Breast epithelium (tissue), 4 donors: ENCODE measurements at regions not wholly inside any gene's neighbourhood (a gene's known extent, or its start where the extent isn't known, plus 50 kb on each side); places are given as distances from the start of the nearest gene placed in this dataset.

Source experiments
- DNase-seq, 2 donors: peaks; one replicate each; pipeline ENCODE4 v3.0.0-alpha.2; 2019; ENCODE audit warnings: low spot score in 2 of 2
- H3K27ac ChIP-seq, 2 donors: fragments of 200-600 bp; sonication (generic) in 1 of 2; one replicate each; pipeline ENCODE4 v1.5.1; 2016 to 2019; ENCODE audit warnings: mild to moderate bottlenecking in 1 of 2
- H3K27me3 ChIP-seq, 2 donors: fragments of 200-600 bp; sonication (generic) in 1 of 2; one replicate each; pipeline versions ENCODE4 v1.5.1 to v1.6.0; 2017 to 2019; ENCODE audit warnings: control low read depth in 1 of 2, mild to moderate bottlenecking in 1 of 2
- H3K36me3 ChIP-seq: fragments of 200-600 bp; one replicate; pipeline ENCODE4 v1.5.1; 2019
- H3K4me1 ChIP-seq, 2 donors: fragments of 200-600 bp; sonication (generic); one replicate each; pipeline ENCODE4 v1.5.1; 2016 to 2019; ENCODE audit warnings: control low read depth in 1 of 2
- H3K4me3 ChIP-seq, 3 donors: fragments of 200-600 bp; sonication (generic); 1 replicate in 2 of 3; 2 replicates in 1 of 3; pipeline ENCODE4 v1.5.1; 2016 to 2019; ENCODE audit warnings: mild to moderate bottlenecking in 3 of 3, moderate library complexity in 2 of 3
- H3K9me3 ChIP-seq, 2 donors: fragments of 200-600 bp; sonication (generic) in 1 of 2; one replicate each; pipeline ENCODE4 v1.5.1; 2016 to 2019; ENCODE audit warnings: control low read depth in 1 of 2
- CTCF ChIP-seq, 3 donors: fragments of 450-650 bp; IDR thresholded peaks; one replicate each; pipeline ENCODE4 v1.5.1; 2016 to 2017; ENCODE audit warnings: antibody characterized with exemption in 3 of 3, mild to moderate bottlenecking in 3 of 3, moderate library complexity in 3 of 3
- POLR2A ChIP-seq: fragments of 450-650 bp; IDR thresholded peaks from one replicate; pipeline ENCODE4 v1.6.1; 2016; ENCODE audit warnings: antibody characterized with exemption, mild to moderate bottlenecking, moderate library complexity
- POLR2AphosphoS5 ChIP-seq, 3 donors: sonication (generic); formaldehyde crosslinking; IDR thresholded peaks; one replicate each; pipeline ENCODE4 v1.6.1; 2017; ENCODE audit warnings: antibody characterized with exemption in 3 of 3
- intact Hi-C: fragments of 100-400 bp; cut with DNase I; formaldehyde crosslinking; loops from one replicate; pipeline ENCODE4 v1.15.1; 2023; ENCODE audit warnings: low total_unique reads

- no peak for TF ChIP-seq CTCF (IDR thresholded peaks at IDR 0.05)
- no peak for TF ChIP-seq POLR2A
- no peak for TF ChIP-seq POLR2AphosphoS5 (IDR thresholded peaks at IDR 0.05)
- intact Hi-C loops: no loop called here
- Histone ChIP-seq H3K9me3 (peaks cover 9 to 11% of the 10 kb centered on the region in 2 donors), H3K27me3 (no peaks in the 10 kb centered on the region), H3K27ac (no peak overlapping the region), H3K4me3 (no peak overlapping the region), H3K36me3 (no peaks in the 10 kb centered on the region), H3K4me1 (no peaks in the 10 kb centered on the region)
- no peak for DNase-seq
Measured at GRCh38 chr1:198809247-198809646, 170.4 kb downstream of the PTPRC start.

- TF ChIP-seq CTCF (IDR thresholded peaks at IDR 0.05): no peak
- no peak for TF ChIP-seq POLR2A
- no peak for TF ChIP-seq POLR2AphosphoS5 (IDR thresholded peaks at IDR 0.05)
- Histone ChIP-seq H3K4me3 (no peak overlapping the region), H3K36me3 (no peaks in the 10 kb centered on the region), H3K27me3 (no peaks in the 10 kb centered on the region), H3K9me3 (peaks cover 19 to 30% of the 10 kb centered on the region in 2 donors), H3K27ac (no peak overlapping the region), H3K4me1 (no peaks in the 10 kb centered on the region)
- no peak for DNase-seq
- intact Hi-C loops: loop anchor here (5.0 kb wide), 1 partner anchor 1371 kb away; no protein-coding TSS in a partner anchor
Measured at GRCh38 chr1:198811449-198811848, 172.6 kb downstream of the PTPRC start.

GRCh38 chr1:198823626-198824025 is 184.8 kb downstream of the PTPRC start:
- H3K36me3 ChIP-seq: no peaks in the 10 kb centered on the region
- no peaks in the 10 kb centered on the region for H3K9me3 ChIP-seq
- no peak for DNase-seq
- H3K4me1 ChIP-seq: no peaks in the 10 kb centered on the region
- intact Hi-C loops: no loop called here
- TF ChIP-seq POLR2AphosphoS5 (IDR thresholded peaks at IDR 0.05): no peak
- TF ChIP-seq POLR2A: no peak
- TF ChIP-seq CTCF (IDR thresholded peaks at IDR 0.05): no peak
- no peaks in the 10 kb centered on the region for H3K27me3 ChIP-seq
- no peak overlapping the region for H3K4me3 ChIP-seq
- no peak overlapping the region for H3K27ac ChIP-seq

GRCh38 chr1:198825254-198825653 is 186.4 kb downstream of the PTPRC start:
- Histone ChIP-seq H3K4me1 (no peaks in the 10 kb centered on the region), H3K27ac (no peak overlapping the region), H3K4me3 (no peak overlapping the region), H3K36me3 (no peaks in the 10 kb centered on the region), H3K27me3 (no peaks in the 10 kb centered on the region), H3K9me3 (no peaks in the 10 kb centered on the region)
- intact Hi-C loops: no loop called here
- DNase-seq: no peak
- TF ChIP-seq CTCF (IDR thresholded peaks at IDR 0.05): no peak
- TF ChIP-seq POLR2A: no peak

GRCh38 chr1:198829356-198829755 is 190.5 kb downstream of the PTPRC start:
- no peak for DNase-seq
- no peak overlapping the region for H3K27ac ChIP-seq
- no peaks in the 10 kb centered on the region for H3K9me3 ChIP-seq
- no peaks in the 10 kb centered on the region for H3K4me1 ChIP-seq
- H3K4me3 ChIP-seq: no peak overlapping the region
- no peaks in the 10 kb centered on the region for H3K27me3 ChIP-seq
- H3K36me3 ChIP-seq: no peaks in the 10 kb centered on the region
- TF ChIP-seq CTCF (IDR thresholded peaks at IDR 0.05) (no peak), POLR2A (no peak), POLR2AphosphoS5 (IDR thresholded peaks at IDR 0.05) (no peak)
- intact Hi-C loops: no loop called here
